HUES64 (cell line): ENCODE measurements at regions not wholly inside any gene's neighbourhood (a gene's known extent, or its start where the extent isn't known, plus 50 kb on each side); places are given as distances from the start of the nearest gene placed in this dataset.

Experiments
- H3K27ac ChIP-seq: 2 replicates; pipeline ENCODE4 v1.7.0; 2013; ENCODE audit warnings: low read depth, low read length, inconsistent platforms
- H3K27me3 ChIP-seq: 2 replicates; pipeline ENCODE4 v1.6.1; 2013; ENCODE audit warnings: mild to moderate bottlenecking, low read length; ENCODE audit not compliant: insufficient read depth
- H3K36me3 ChIP-seq: 2 replicates; pipeline ENCODE4 v1.6.1; 2013; ENCODE audit warnings: mild to moderate bottlenecking, low read length; ENCODE audit not compliant: insufficient read depth
- H3K4me1 ChIP-seq: 2 replicates; pipeline ENCODE4 v1.6.1; 2013; ENCODE audit warnings: mild to moderate bottlenecking, low read length, moderate library complexity; ENCODE audit not compliant: insufficient read depth
- H3K4me3 ChIP-seq: 2 replicates; pipeline ENCODE4 v1.5.1; 2013; ENCODE audit warnings: mild to moderate bottlenecking, low read length, moderate library complexity
- H3K9ac ChIP-seq: 2 replicates; pipeline ENCODE4 v1.6.1; 2013; ENCODE audit warnings: mild to moderate bottlenecking, low read depth, low read length
- H3K9me3 ChIP-seq: 2 replicates; pipeline ENCODE4 v1.6.1; 2013; ENCODE audit warnings: low read depth, low read length; ENCODE audit not compliant: insufficient read depth
- WGBS: fragments of 150-250, 120-280 bp; methylation state at CpG from one replicate; pipeline ENCODE4 v1.1.7; 2013; ENCODE audit warnings: missing lambda C conversion rate; 5-methylcytosine and 5-hydroxymethylcytosine counted together

DNA sequence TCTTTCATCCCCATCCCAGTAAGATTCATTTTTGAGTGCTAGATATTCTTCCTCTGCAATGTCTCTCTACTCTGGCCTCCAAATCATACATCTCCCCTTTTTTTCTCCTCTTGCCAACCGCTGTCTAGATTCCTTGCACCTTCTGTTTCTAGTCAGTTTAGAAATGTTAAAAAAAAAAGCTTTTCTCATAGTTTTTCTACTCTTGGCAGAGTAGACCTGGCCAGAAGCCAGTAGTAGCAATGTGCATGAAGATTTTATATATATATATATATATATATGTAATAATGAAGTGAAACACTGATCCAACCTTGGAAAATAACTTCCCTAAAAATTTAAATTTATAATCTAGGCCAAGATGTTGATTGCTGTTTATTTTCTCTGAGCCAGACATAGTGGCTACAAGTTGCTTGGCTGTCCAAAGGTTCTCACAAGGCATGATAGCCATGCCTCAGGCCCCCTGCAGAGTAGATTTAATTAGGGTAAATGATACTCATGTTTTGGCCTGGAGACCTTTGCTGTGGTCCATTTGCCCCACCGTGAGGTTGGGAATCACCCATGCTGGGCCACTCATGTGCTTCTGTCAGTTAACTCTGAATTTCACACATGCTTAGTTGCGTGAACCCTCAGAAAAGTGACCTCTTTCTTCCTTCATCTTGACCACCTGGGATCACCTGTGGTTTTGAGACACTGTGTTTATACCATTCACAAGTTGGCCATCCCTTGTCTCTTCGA is 103.4 kb upstream of the KCNE2 start:
- H3K4me1 ChIP-seq, result no peaks in the 10 kb centered on the region
- no peaks in the 10 kb centered on the region for H3K36me3 ChIP-seq
- H3K27ac ChIP-seq, result no peak overlapping the region
- no peak overlapping the region for H3K4me3 ChIP-seq
- H3K27me3 ChIP-seq, result no peaks in the 10 kb centered on the region
- H3K9ac ChIP-seq, result no peak overlapping the region
- peaks cover 6% of the 10 kb centered on the region for H3K9me3 ChIP-seq
- WGBS, result 95% methylated on average over 4 of the region's 4 CpGs

DNA sequence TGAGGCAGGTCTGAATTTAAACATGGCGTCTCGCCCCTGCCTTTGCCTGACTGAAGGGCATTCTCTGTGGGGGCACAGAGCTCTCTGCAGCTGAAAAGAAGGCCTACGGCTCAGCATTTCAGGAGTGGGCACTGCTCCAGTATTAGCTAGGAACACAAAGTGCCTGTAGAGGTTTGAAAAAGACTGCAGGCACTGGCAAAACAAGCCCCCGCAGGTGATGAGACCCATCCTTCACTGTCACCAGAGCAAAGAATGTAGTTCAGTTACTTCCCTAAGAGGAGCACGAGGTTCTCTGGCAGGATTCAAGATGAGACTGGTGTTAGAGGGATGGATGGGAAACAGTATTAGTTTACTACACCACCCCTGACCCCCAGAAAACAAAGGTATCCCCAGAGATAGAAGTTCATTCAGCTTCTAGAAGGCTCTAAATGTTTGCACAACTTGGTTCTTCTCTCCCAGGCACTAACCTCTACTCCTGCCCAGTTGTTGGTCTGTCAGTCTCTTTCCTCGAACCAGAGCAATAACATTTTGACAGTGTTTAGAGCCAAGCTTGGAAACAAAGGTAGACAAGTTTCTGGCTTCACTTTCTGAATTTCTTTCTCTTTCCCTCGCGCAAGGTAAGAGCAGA is 101.9 kb upstream of the KCNE2 start:
- no peak overlapping the region for H3K4me3 ChIP-seq
- no peaks in the 10 kb centered on the region for H3K27me3 ChIP-seq
- WGBS, result 93% methylated on average over 7 of the region's 8 CpGs
- no peak overlapping the region for H3K9ac ChIP-seq
- H3K36me3 ChIP-seq, result no peaks in the 10 kb centered on the region
- H3K27ac ChIP-seq, result no peak overlapping the region
- H3K4me1 ChIP-seq, result no peaks in the 10 kb centered on the region
- 0 out of 2 replicates have a peak, but pooled peaks cover 4% of the 10 kb centered on the region for H3K9me3 ChIP-seq

GRCh38 chr21:34262469-34262845 is 101.3 kb upstream of the KCNE2 start:
- Histone ChIP-seq H3K27ac (no peak overlapping the region), H3K36me3 (no peaks in the 10 kb centered on the region), H3K4me3 (no peak overlapping the region), H3K9me3 (0 out of 2 replicates have a peak, but pooled peaks cover 4% of the 10 kb centered on the region), H3K27me3 (no peaks in the 10 kb centered on the region), H3K4me1 (no peaks in the 10 kb centered on the region), H3K9ac (no peak overlapping the region)
- 100% methylated on average over 1 of the region's 1 CpG for WGBS

- Histone ChIP-seq H3K9me3 (0 out of 2 replicates have a peak, but pooled peaks cover 4% of the 10 kb centered on the region), H3K4me1 (no peaks in the 10 kb centered on the region), H3K27ac (no peak overlapping the region), H3K9ac (no peak overlapping the region), H3K36me3 (no peaks in the 10 kb centered on the region), H3K27me3 (no peaks in the 10 kb centered on the region), H3K4me3 (no peak overlapping the region)
- WGBS, result 80% methylated on average over 1 of the region's 2 CpGs
Measured at GRCh38 chr21:34263629-34264028, 100.2 kb upstream of the KCNE2 start.

GRCh38 chr21:34266351-34266750 is 97.5 kb upstream of the KCNE2 start:
- H3K4me1 ChIP-seq, result no peaks in the 10 kb centered on the region
- no peaks in the 10 kb centered on the region for H3K36me3 ChIP-seq
- 80% methylated on average over 1 of the region's 1 CpG for WGBS
- H3K27me3 ChIP-seq, result no peaks in the 10 kb centered on the region
- no peak overlapping the region for H3K27ac ChIP-seq
- no peak overlapping the region for H3K4me3 ChIP-seq
- H3K9me3 ChIP-seq, result 0 out of 2 replicates have a peak, but pooled peaks cover 4% of the 10 kb centered on the region
- H3K9ac ChIP-seq, result no peak overlapping the region

DNA sequence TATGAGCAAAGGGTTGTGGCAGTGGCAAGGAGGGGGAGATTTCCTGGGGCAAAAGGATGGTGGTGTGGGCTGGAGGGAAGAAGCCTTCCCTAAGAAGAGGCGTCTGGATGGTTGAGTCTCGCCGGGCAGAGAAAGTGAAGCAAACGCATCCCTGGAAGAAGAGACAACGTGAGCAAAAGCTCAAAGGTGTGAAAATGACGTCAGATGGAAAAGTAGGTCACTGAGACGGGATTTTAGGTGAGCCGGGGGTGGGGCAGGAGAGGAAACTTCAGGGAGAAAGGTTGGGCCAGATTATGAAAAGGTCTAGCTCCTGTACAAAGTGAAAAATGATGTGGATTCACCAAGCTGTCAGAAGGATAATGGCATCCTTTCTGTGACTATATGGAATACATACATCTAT is 95.3 kb upstream of the KCNE2 start:
- Histone ChIP-seq H3K4me1 (no peaks in the 10 kb centered on the region), H3K36me3 (no peaks in the 10 kb centered on the region)

DNA sequence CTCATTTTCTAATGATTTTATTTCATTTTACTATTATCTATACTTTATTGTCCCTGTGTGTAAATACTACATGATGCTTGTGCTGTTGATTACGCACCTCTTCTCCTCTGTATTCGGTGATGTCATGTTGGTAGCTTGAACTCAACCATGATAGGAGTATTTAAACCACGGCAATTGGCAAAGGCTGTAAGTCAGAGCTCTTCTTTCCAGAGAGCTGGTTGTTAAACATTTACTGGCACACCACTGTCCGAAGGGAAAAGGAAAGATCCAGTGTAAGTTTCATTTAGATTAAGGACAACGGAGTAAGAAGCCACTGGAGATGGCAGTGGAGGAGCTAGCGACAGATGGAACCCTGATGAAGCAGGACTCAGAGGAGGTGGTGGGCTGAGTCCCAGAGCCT is 93.4 kb upstream of the KCNE2 start:
- H3K4me1 ChIP-seq, result no peaks in the 10 kb centered on the region
- no peaks in the 10 kb centered on the region for H3K36me3 ChIP-seq
- H3K9ac ChIP-seq, result no peak overlapping the region
- no peak overlapping the region for H3K4me3 ChIP-seq
- WGBS, result 94% methylated on average over 6 of the region's 6 CpGs
- no peak overlapping the region for H3K27ac ChIP-seq
- H3K9me3 ChIP-seq, result no peaks in the 10 kb centered on the region
- no peaks in the 10 kb centered on the region for H3K27me3 ChIP-seq

More for the DNA sequence above, 95.3 kb upstream of the KCNE2 start:
- no peaks in the 10 kb centered on the region for H3K9me3 ChIP-seq
- no peak overlapping the region for H3K27ac ChIP-seq
- H3K4me3 ChIP-seq, result no peak overlapping the region
- H3K9ac ChIP-seq, result no peak overlapping the region
- H3K27me3 ChIP-seq, result no peaks in the 10 kb centered on the region
- 88% methylated on average over 8 of the region's 8 CpGs for WGBS

DNA sequence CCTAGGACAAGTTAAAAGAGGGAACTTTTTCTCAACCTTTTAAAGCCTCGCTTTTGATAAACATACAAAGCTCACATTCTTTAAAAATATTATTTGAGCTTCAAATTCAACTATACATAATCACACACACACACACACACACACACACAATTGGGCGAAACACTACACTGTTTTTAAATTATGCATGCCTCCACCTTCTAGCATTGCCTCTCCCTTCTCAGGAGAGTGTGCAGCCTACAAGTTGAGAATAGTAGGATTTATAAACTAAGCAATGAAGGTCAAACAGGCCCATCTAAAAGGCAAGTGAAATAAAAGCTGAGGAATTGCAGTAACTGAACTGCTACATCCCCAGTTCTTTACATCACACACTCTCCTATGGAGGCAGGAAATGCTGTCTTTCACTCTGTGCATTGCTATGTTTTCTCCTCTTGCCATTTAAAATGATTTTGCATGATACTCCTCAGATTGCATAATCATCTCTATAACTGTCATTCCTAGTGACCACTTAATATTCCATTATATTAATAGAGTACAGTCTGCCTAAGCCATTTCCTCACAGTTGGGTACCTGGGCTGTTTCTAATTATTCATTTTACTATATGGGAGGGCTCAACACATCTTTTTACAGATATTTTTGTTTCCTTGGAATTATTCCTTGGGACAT is 92.5 kb upstream of the KCNE2 start:
- no peaks in the 10 kb centered on the region for H3K36me3 ChIP-seq
- no peak overlapping the region for H3K9ac ChIP-seq
- 89% methylated on average over 2 of the region's 2 CpGs for WGBS
- no peaks in the 10 kb centered on the region for H3K9me3 ChIP-seq
- no peak overlapping the region for H3K4me3 ChIP-seq
- no peak overlapping the region for H3K27ac ChIP-seq
- H3K4me1 ChIP-seq, result no peaks in the 10 kb centered on the region
- H3K27me3 ChIP-seq, result no peaks in the 10 kb centered on the region

- Histone ChIP-seq H3K36me3 (no peaks in the 10 kb centered on the region), H3K9ac (no peak overlapping the region), H3K27ac (no peak overlapping the region), H3K4me1 (no peaks in the 10 kb centered on the region), H3K27me3 (no peaks in the 10 kb centered on the region), H3K9me3 (no peaks in the 10 kb centered on the region), H3K4me3 (no peak overlapping the region)
- WGBS, result no CpG with 5 or more reads among the region's 5 CpGs
Measured at GRCh38 chr21:34272321-34272720, 91.5 kb upstream of the KCNE2 start.

- Histone ChIP-seq H3K27ac (no peak overlapping the region), H3K9ac (no peak overlapping the region), H3K9me3 (no peaks in the 10 kb centered on the region), H3K27me3 (no peaks in the 10 kb centered on the region), H3K4me3 (no peak overlapping the region), H3K4me1 (no peaks in the 10 kb centered on the region), H3K36me3 (no peaks in the 10 kb centered on the region)
- WGBS, result 93% methylated on average over 2 of the region's 2 CpGs
Measured at GRCh38 chr21:34274001-34274400, 89.8 kb upstream of the KCNE2 start.

DNA sequence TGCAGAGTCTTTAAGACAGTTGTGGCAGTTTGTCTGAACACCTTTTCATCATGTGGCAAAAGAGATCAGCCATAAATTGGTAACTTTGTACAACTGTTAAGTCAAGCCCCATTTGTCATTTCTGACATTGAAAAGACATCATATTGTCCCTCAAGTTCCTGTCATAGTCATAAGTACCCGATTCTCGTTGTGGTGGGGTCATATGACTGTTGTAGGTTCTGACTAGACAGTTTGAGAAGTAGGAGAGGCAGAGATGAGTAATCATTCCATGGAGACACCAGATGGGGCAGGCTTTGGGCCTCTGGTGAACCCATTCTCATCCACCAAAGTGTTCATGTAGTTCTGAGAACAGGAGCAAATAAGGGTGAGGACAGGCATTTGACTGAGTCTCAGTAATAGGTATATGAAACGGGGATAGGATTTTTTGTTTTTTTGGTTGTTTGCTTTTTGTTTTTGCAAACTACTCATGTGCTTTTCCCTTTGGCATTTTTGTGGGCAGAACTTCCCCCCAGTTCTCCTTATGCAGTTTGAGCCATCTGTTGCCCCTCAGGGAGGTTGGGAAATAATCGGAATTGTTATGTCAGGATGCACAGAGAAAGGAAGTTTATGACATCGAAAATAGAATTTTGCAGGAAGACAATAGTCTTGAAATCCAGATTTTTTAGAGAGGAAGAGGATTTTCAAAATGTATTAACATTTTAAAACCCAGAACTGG is 86.9 kb upstream of the KCNE2 start:
- no peaks in the 10 kb centered on the region for H3K36me3 ChIP-seq
- no peak overlapping the region for H3K27ac ChIP-seq
- H3K4me3 ChIP-seq, result no peak overlapping the region
- WGBS, result 94% methylated on average over 5 of the region's 5 CpGs
- H3K9ac ChIP-seq, result no peak overlapping the region
- no peaks in the 10 kb centered on the region for H3K27me3 ChIP-seq
- H3K4me1 ChIP-seq, result no peaks in the 10 kb centered on the region
- H3K9me3 ChIP-seq, result no peaks in the 10 kb centered on the region
